CD8-positive, alpha-beta memory T cell (primary cell): ENCODE measurements at regions not wholly inside any gene's neighbourhood (a gene's known extent, or its start where the extent isn't known, plus 50 kb on each side); places are given as distances from the start of the nearest gene placed in this dataset.

Experiments used
- CTCF ChIA-PET: fragments of 350-600 bp; sonication (Branson Sonifier 250); formaldehyde crosslinking; loops from one replicate; lab custom pipeline; 2021; ENCODE audit warnings: antibody characterized with exemption; lab: Charles Lee
- POLR2A ChIA-PET: fragments of 350-600 bp; sonication (Branson Sonifier 250); formaldehyde crosslinking; loops from one replicate; lab custom pipeline; 2021; ENCODE audit warnings: antibody characterized with exemption; lab: Charles Lee
- DNase-seq, 5 donors: peaks; one replicate each; pipeline versions ENCODE4 v3.0.0 to v3.0.0-alpha.2; 2020 to 2022; ENCODE audit warnings: mixed read lengths in 1 of 5
- H3K27ac ChIP-seq: one replicate; pipeline ENCODE4 v1.7.0; 2013; ENCODE audit warnings: low read depth, mild to moderate bottlenecking, low read length, moderate library complexity
- H3K27me3 ChIP-seq: 2 replicates; pipeline ENCODE4 v1.7.0; 2013; ENCODE audit warnings: low read length, mild to moderate bottlenecking; ENCODE audit not compliant: insufficient read depth, poor library complexity, severe bottlenecking
- H3K36me3 ChIP-seq: 2 replicates; pipeline ENCODE4 v1.7.0; 2013; ENCODE audit warnings: mild to moderate bottlenecking, low read length, moderate library complexity; ENCODE audit not compliant: insufficient read depth
- H3K4me1 ChIP-seq: 2 replicates; pipeline ENCODE4 v1.7.0; 2013; ENCODE audit warnings: mild to moderate bottlenecking, low read length, moderate library complexity; ENCODE audit not compliant: insufficient read depth
- H3K4me3 ChIP-seq: 2 replicates; pipeline ENCODE4 v1.7.0; 2013; ENCODE audit warnings: mild to moderate bottlenecking, low read length
- H3K9me3 ChIP-seq: 2 replicates; pipeline ENCODE4 v1.7.0; 2013; ENCODE audit warnings: mild to moderate bottlenecking, low read length
- H3K27ac Mint-ChIP-seq, 8 donors: one replicate each; pipeline ENCODE4 v1.8.0; 2020 to 2021; ENCODE audit warnings: mixed read lengths in 8 of 8, mild to moderate bottlenecking in 6 of 8, inconsistent platforms in 3 of 8, moderate library complexity in 3 of 8
- H3K27me3 Mint-ChIP-seq, 2 donors: one replicate each; pipeline ENCODE4 v1.8.0; 2020 to 2021; ENCODE audit warnings: mixed read lengths in 2 of 2, mild to moderate bottlenecking in 1 of 2, moderate library complexity in 1 of 2
- H3K36me3 Mint-ChIP-seq, 3 donors: one replicate each; pipeline ENCODE4 v1.8.0; 2020 to 2021; ENCODE audit warnings: mixed read lengths in 3 of 3, inconsistent platforms in 1 of 3, mild to moderate bottlenecking in 1 of 3
- H3K4me1 Mint-ChIP-seq, 3 donors: one replicate each; pipeline ENCODE4 v1.8.0; 2020 to 2021; ENCODE audit warnings: mixed read lengths in 3 of 3, inconsistent platforms in 1 of 3, mild to moderate bottlenecking in 1 of 3
- H3K4me3 Mint-ChIP-seq, 7 donors: one replicate each; pipeline ENCODE4 v1.8.0; 2020 to 2021; ENCODE audit warnings: mixed read lengths in 7 of 7, mild to moderate bottlenecking in 6 of 7, moderate library complexity in 4 of 7, inconsistent platforms in 2 of 7
- H3K9me3 Mint-ChIP-seq, 5 donors: one replicate each; pipeline ENCODE4 v1.8.0; 2020 to 2022; ENCODE audit warnings: mixed read lengths in 5 of 5, mild to moderate bottlenecking in 3 of 5, moderate library complexity in 2 of 5, inconsistent platforms in 1 of 5

DNA sequence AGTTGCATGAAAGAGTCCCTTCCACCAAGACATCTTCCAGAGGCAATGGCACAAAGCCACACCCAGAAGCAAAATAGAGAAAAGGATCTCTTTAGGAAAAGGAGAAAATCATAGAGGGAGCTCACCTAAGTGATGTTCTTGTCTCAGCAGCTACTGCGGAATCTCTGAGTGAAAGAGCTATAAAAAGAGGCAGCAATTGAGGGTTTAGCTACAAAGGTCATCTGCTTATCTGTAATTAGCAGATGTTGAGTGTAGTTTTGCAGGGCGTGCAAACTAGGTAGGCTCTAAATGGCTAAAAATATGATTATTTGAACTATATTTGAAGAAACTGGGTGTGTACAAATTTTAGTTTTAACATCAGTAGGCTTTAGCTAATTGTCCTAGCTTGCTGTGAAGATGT lies 276.0 kb downstream of the HS3ST1 start:
- no peak overlapping the region for H3K4me3 Mint-ChIP-seq
- ChIA-PET POLR2A (no interaction called here), CTCF (no interaction called here)
- Histone ChIP-seq H3K4me3 (no peak overlapping the region), H3K27ac (no peak overlapping the region), H3K36me3 (no peaks in the 10 kb centered on the region), H3K27me3 (no peaks in the 10 kb centered on the region), H3K9me3 (no peaks in the 10 kb centered on the region), H3K4me1 (no peaks in the 10 kb centered on the region)
- no peaks in the 10 kb centered on the region for H3K27me3 Mint-ChIP-seq
- H3K9me3 Mint-ChIP-seq = peaks cover 0 to 6% (median 0%) of the 10 kb centered on the region in 5 donors
- no peak for DNase-seq
- H3K27ac Mint-ChIP-seq = no peak overlapping the region
- H3K4me1 Mint-ChIP-seq = peaks cover 0 to 2% (median 0%) of the 10 kb centered on the region in 3 donors
- no peaks in the 10 kb centered on the region for H3K36me3 Mint-ChIP-seq

DNA sequence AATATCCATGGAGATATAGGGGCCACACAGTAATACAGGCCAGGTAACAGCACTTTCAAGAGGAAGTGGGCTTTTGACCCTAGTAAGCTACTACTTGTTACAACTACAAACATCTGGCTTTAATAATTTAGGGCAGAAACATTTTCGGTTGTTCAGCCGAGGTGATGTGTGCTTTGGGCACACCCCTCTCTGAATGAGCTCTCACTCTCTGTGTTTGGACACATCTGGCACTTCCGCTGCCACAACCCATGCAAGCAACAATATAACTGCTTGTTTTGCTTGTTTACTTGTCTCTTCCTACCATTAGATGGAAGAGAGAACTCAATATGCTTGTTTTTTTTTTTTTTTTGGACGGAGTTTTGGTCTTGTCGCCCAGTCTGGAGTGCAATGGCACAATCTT lies 277.2 kb downstream of the HS3ST1 start:
- ChIA-PET POLR2A (no interaction called here), CTCF (no interaction called here)
- H3K27ac ChIP-seq = no peak overlapping the region
- DNase-seq = no peak
- Mint-ChIP-seq H3K36me3 (no peaks in the 10 kb centered on the region), H3K27me3 (no peaks in the 10 kb centered on the region), H3K27ac (no peak overlapping the region), H3K4me3 (no peak overlapping the region), H3K9me3 (peaks cover 0 to 6% (median 0%) of the 10 kb centered on the region in 5 donors), H3K4me1 (peaks cover 0 to 2% (median 0%) of the 10 kb centered on the region in 3 donors)
- no peaks in the 10 kb centered on the region for H3K36me3 ChIP-seq
- H3K27me3 ChIP-seq = no peaks in the 10 kb centered on the region
- no peaks in the 10 kb centered on the region for H3K4me1 ChIP-seq
- no peaks in the 10 kb centered on the region for H3K9me3 ChIP-seq
- H3K4me3 ChIP-seq = no peak overlapping the region

DNA sequence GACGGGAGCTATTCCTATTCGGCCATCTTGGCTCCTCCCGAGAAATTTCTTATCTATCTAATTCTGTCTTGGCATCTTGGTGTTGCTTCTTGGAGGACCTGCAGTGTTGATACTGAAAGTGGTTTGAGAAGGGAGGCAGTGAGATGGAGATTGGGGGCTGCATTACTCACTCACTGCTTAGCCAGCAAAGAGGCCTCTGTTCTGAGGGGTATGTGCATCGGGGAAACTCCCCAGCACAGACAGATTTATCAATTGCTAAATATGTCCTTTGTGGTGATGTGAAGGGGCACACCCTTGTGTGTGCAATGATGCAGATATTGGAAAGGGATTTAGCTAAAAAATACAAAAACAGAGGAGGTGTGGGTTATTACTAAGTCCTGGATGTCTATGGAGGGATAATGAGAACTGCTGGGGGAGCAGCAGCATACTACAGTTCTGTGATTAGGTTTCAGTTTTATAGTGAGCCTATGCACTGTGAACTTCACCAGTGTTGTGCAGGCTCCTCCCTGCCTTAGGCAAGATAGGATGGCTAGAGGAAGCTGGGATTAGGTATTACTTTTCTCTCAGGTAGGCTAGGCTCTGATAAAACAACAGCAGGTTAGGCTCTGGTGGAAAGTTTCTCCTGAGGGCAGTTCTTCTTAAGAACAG lies 279.0 kb downstream of the HS3ST1 start:
- CTCF ChIA-PET = no interaction called here
- POLR2A ChIA-PET = no interaction called here
- Mint-ChIP-seq H3K9me3 (peaks cover 0 to 4% (median 0%) of the 10 kb centered on the region in 5 donors), H3K27ac (peak overlapping the region in 4 of 8 donors; percentile 19 to 75 (median 56)), H3K36me3 (no peaks in the 10 kb centered on the region), H3K4me3 (peak overlapping the region in 5 of 7 donors; percentile 20 to 84 (median 69)), H3K4me1 (peaks cover 0 to 2% (median 0%) of the 10 kb centered on the region in 3 donors), H3K27me3 (no peaks in the 10 kb centered on the region)
- DNase-seq = no peak
- H3K27ac ChIP-seq = no peak overlapping the region
- no peaks in the 10 kb centered on the region for H3K27me3 ChIP-seq
- H3K9me3 ChIP-seq = no peaks in the 10 kb centered on the region
- H3K4me1 ChIP-seq = no peaks in the 10 kb centered on the region
- no peak overlapping the region for H3K4me3 ChIP-seq
- H3K36me3 ChIP-seq = no peaks in the 10 kb centered on the region

DNA sequence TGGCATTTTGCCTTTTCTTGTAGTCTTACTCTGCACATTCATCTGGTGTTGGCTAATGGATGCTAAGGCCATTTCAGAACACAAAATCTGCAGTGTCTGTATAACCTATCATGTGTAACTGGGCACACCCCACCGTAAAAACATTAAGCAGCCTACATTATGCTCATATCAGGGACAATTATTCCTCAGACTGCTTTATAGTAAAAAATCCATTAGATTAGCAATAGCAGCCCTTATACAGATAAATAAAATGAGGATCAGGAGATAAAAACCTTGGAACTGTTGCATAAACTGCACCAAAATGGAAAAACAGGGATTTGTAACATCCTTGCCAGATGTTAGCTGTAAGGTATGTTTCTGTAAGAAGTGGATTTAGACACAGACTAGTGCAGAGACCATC lies 288.8 kb downstream of the HS3ST1 start:
- no peaks in the 10 kb centered on the region for H3K27me3 Mint-ChIP-seq
- Histone ChIP-seq H3K4me3 (no peak overlapping the region), H3K27me3 (no peaks in the 10 kb centered on the region)

DNA sequence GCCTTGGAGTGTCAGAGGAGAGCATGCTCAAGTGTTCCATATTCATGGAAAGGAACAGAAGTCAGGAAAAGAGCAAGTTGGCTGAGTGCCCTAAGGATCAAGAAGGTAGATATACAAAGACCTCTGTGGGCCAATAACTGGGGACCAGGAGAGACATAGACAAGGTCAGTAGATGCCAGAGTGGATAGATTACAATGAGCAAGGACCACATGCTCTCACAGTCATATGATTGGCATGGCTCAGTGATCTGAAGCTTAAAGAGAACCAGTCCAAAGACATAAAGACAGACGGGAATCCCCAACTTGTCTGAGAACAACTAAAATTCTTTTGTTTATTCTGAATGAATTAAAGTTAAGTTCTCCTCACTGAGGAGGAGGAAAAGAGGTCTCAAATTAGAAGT lies 289.7 kb downstream of the HS3ST1 start:
- no peak overlapping the region for H3K4me3 ChIP-seq

More for the DNA sequence above, 288.8 kb downstream of the HS3ST1 start:
- no peak overlapping the region for H3K4me3 Mint-ChIP-seq
- CTCF ChIA-PET = no interaction called here
- H3K9me3 Mint-ChIP-seq = peaks cover 0 to 13% (median 0%) of the 10 kb centered on the region in 5 donors
- DNase-seq = no peak
- H3K4me1 Mint-ChIP-seq = no peaks in the 10 kb centered on the region
- POLR2A ChIA-PET = no interaction called here
- H3K27ac ChIP-seq = no peak overlapping the region
- H3K36me3 Mint-ChIP-seq = no peaks in the 10 kb centered on the region
- H3K36me3 ChIP-seq = no peaks in the 10 kb centered on the region
- H3K9me3 ChIP-seq = no peaks in the 10 kb centered on the region
- no peaks in the 10 kb centered on the region for H3K4me1 ChIP-seq
- H3K27ac Mint-ChIP-seq = no peak overlapping the region

DNA sequence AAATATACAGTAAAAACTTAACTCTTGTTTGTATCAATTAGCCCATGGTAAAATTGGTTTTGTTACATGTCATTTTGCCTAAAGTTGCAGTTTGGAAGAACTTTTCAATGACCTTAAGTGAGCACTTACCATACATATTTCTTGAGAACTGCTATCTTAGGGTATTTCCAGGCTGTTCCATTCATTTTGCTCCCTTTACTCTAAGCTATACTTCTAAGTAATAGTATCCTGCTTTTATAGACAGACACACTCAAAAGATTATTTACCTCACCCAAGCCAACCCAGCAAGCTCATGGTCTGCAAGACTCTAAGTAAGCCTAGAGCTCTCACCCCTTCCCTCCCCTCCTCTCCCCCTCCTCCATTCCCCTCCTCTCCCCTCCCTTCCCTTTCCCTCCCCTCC lies 294.0 kb downstream of the HS3ST1 start:
- Histone ChIP-seq H3K9me3 (no peaks in the 10 kb centered on the region), H3K27me3 (no peaks in the 10 kb centered on the region), H3K4me3 (no peak overlapping the region), H3K27ac (no peak overlapping the region), H3K36me3 (no peaks in the 10 kb centered on the region), H3K4me1 (no peaks in the 10 kb centered on the region)
- ChIA-PET POLR2A (no interaction called here), CTCF (no interaction called here)
- Mint-ChIP-seq H3K9me3 (peaks cover 2 to 5% (median 3%) of the 10 kb centered on the region in 5 donors), H3K36me3 (no peaks in the 10 kb centered on the region), H3K27me3 (no peaks in the 10 kb centered on the region), H3K4me1 (peaks cover 0 to 2% (median 0%) of the 10 kb centered on the region in 3 donors), H3K4me3 (no peak overlapping the region), H3K27ac (no peak overlapping the region)
- DNase-seq = no peak

More for the DNA sequence above, 289.7 kb downstream of the HS3ST1 start:
- H3K9me3 ChIP-seq = no peaks in the 10 kb centered on the region
- H3K36me3 ChIP-seq = no peaks in the 10 kb centered on the region
- H3K27me3 ChIP-seq = no peaks in the 10 kb centered on the region
- no peak overlapping the region for H3K4me3 Mint-ChIP-seq
- no peaks in the 10 kb centered on the region for H3K36me3 Mint-ChIP-seq
- H3K4me1 ChIP-seq = no peaks in the 10 kb centered on the region
- no peaks in the 10 kb centered on the region for H3K4me1 Mint-ChIP-seq
- CTCF ChIA-PET = no interaction called here
- DNase-seq = no peak
- H3K27ac ChIP-seq = no peak overlapping the region
- H3K27ac Mint-ChIP-seq = peak overlapping the region in 2 of 8 donors; percentile 8 to 12
- no peaks in the 10 kb centered on the region for H3K27me3 Mint-ChIP-seq
- peaks cover 0 to 13% (median 0%) of the 10 kb centered on the region in 5 donors for H3K9me3 Mint-ChIP-seq
- POLR2A ChIA-PET = no interaction called here

DNA sequence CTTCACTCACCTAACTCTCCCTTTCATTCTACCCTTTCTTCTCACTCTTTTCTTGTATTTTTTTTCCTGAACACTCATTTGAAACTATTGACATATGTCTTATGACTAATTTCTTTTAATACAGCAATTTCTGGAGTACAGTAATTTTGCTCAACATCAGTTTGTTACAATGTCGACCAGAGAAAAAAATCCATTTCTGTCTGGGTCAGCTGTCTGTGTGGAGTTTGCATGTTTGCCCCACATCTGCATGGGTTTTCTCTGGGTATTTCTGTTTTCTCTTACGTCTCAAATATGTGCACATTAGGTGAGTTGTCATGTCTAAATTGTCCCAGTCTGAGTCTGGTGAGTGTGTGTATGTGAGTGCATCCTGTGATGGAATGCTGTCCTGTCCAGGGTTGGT lies 294.8 kb downstream of the HS3ST1 start:
- CTCF ChIA-PET = no interaction called here

DNA sequence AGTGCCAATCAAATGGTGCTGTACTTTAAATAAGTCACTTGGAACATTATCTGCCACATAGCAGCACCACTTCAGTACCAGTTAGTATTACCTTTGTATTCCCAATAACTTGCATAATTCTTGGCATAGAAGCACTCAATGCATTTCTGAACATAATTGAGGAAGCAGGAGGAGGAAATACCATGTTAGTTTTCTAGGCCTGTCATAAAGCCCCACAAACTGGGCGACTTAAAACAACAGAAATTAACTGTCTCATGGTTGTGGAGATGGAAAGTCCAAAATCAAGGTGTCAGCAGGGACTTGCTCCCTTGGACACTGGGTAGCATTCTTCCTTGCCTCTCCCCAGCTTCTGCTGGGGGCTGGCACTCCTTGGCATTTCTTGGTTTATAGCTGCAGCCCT lies 296.2 kb downstream of the HS3ST1 start:
- CTCF ChIA-PET = no interaction called here
- Histone ChIP-seq H3K9me3 (no peaks in the 10 kb centered on the region), H3K27me3 (no peaks in the 10 kb centered on the region), H3K27ac (no peak overlapping the region), H3K36me3 (no peaks in the 10 kb centered on the region), H3K4me1 (no peaks in the 10 kb centered on the region), H3K4me3 (no peak overlapping the region)
- Mint-ChIP-seq H3K4me1 (peaks cover 0 to 2% (median 0%) of the 10 kb centered on the region in 3 donors), H3K36me3 (no peaks in the 10 kb centered on the region), H3K4me3 (no peak overlapping the region), H3K27me3 (no peaks in the 10 kb centered on the region), H3K27ac (no peak overlapping the region), H3K9me3 (peaks cover 0 to 3% (median 2%) of the 10 kb centered on the region in 5 donors)
- DNase-seq = no peak
- POLR2A ChIA-PET = no interaction called here

More for the DNA sequence above, 294.8 kb downstream of the HS3ST1 start:
- POLR2A ChIA-PET = interaction anchor here (0.7 kb wide), 1 partner anchor 280 kb away, joined by 4 read pairs; no protein-coding TSS in a partner anchor
- H3K27ac ChIP-seq = no peak overlapping the region
- H3K4me1 ChIP-seq = no peaks in the 10 kb centered on the region
- Mint-ChIP-seq H3K9me3 (peaks cover 2 to 4% (median 2%) of the 10 kb centered on the region in 5 donors), H3K4me3 (no peak overlapping the region), H3K27me3 (no peaks in the 10 kb centered on the region), H3K4me1 (peaks cover 0 to 2% (median 0%) of the 10 kb centered on the region in 3 donors), H3K27ac (peak overlapping the region in 1 of 8 donors; percentile 0), H3K36me3 (no peaks in the 10 kb centered on the region)
- no peaks in the 10 kb centered on the region for H3K9me3 ChIP-seq
- H3K27me3 ChIP-seq = no peaks in the 10 kb centered on the region
- H3K36me3 ChIP-seq = no peaks in the 10 kb centered on the region
- DNase-seq = no peak
- H3K4me3 ChIP-seq = no peak overlapping the region
